ENCODE measurements at regions not wholly inside any gene's neighbourhood (a gene's known extent, or its start where the extent isn't known, plus 50 kb on each side); places are given as distances from the start of the nearest gene placed in this dataset.

DNA sequence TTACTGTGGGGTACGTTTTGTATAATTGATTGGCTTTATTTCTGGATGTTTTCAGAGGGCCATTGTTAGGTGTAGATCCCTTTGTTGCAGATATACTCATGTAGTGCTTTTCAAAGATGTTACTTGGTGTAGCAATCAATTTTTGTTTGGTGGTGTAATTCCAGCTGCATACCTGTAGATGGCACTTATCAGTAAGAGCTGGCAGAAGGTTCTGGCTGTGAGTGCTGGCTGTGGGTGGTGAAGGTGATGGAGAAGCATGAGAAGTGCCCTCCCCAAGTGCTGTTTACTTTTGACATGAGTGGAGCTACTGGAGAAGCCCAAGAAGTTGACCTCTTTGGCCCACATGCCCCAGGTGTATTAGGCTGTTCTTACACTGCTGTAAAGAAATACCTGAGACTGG lies 1074.9 kb downstream of the FAM181B start:
- no peak overlapping the region for H3K14ac ChIP-seq (ENCODE audit: insufficient read depth, low read length)
- H3K23me2 ChIP-seq (ENCODE audit: insufficient read length, low read depth, low read length, poor library complexity, severe bottlenecking) = no peaks in the 10 kb centered on the region
- WGBS (ENCODE audit: extremely low coverage, insufficient read length, low lambda C conversion rate) = no CpG with 5 or more reads among the region's 1 CpG
- H3K23ac ChIP-seq (ENCODE audit: insufficient read length, low read depth, low read length) = no peak overlapping the region
- H3K79me2 ChIP-seq (ENCODE audit: insufficient read depth, low read length) = no peaks in the 10 kb centered on the region
- H2BK15ac ChIP-seq (ENCODE audit: low read depth, low read length) = no peak overlapping the region
- no peak overlapping the region for H2BK20ac ChIP-seq (ENCODE audit: low read depth, low read length, poor library complexity, severe bottlenecking)
- H2AK5ac ChIP-seq (ENCODE audit: insufficient read length, low read length) = no peak overlapping the region
- H2AFZ ChIP-seq (ENCODE audit: low read length) = no peak overlapping the region
- H3K4ac ChIP-seq (ENCODE audit: low read depth, low read length) = no peak overlapping the region
- no peak overlapping the region for H3K9ac ChIP-seq (ENCODE audit: extremely low read depth, insufficient read length, low read length)
- H2BK120ac ChIP-seq (ENCODE audit: low read depth, low read length, poor library complexity, severe bottlenecking) = no peak overlapping the region
- Mint-ChIP-seq H3K27me3 (ENCODE audit: low read depth) (peaks cover 10% of the 10 kb centered on the region), H3K9me3 (peaks cover 13% of the 10 kb centered on the region in 2 experiments), H3K4me3 (no peak overlapping the region), H3K4me1 (no peaks in the 10 kb centered on the region), H3K27ac (no peak overlapping the region), H3K36me3 (ENCODE audit: insufficient read depth in 1 of 3, low read depth in 3 of 3) (peaks cover 0 to 10% (median 0%) of the 10 kb centered on the region in 3 experiments; a peak in 1 of 7 replicates)
- H3K18ac ChIP-seq (ENCODE audit: insufficient read length, low read depth, low read length) = no peak overlapping the region
- H3K4me1 ChIP-seq (ENCODE audit: insufficient read depth, low read length) = no peaks in the 10 kb centered on the region
- no peak overlapping the region for H3K27ac ChIP-seq (ENCODE audit: insufficient read length, low read depth, low read length)
- TF ChIP-seq, protein P1, sequence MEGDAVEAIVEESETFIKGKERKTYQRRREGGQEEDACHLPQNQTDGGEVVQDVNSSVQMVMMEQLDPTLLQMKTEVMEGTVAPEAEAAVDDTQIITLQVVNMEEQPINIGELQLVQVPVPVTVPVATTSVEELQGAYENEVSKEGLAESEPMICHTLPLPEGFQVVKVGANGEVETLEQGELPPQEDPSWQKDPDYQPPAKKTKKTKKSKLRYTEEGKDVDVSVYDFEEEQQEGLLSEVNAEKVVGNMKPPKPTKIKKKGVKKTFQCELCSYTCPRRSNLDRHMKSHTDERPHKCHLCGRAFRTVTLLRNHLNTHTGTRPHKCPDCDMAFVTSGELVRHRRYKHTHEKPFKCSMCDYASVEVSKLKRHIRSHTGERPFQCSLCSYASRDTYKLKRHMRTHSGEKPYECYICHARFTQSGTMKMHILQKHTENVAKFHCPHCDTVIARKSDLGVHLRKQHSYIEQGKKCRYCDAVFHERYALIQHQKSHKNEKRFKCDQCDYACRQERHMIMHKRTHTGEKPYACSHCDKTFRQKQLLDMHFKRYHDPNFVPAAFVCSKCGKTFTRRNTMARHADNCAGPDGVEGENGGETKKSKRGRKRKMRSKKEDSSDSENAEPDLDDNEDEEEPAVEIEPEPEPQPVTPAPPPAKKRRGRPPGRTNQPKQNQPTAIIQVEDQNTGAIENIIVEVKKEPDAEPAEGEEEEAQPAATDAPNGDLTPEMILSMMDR (conservative IDR thresholded peaks at IDR 0.05) = peak; percentile 66
- no peaks in the 10 kb centered on the region for H3K9me3 ChIP-seq (ENCODE audit: control insufficient read depth, low read depth, low read length)
- H4K8ac ChIP-seq (replicated peaks; ENCODE audit: insufficient read length, low read depth, low read length) = no peak overlapping the region
- no peak overlapping the region for H3K4me2 ChIP-seq (ENCODE audit: insufficient read depth, insufficient read length, low read length)
- H4K5ac ChIP-seq (ENCODE audit: insufficient read length, low read depth, low read length) = no peak overlapping the region
- peak; percentile 42 for DNase-seq
- no peaks in the 10 kb centered on the region for H4K20me1 ChIP-seq (ENCODE audit: control insufficient read depth, insufficient read depth, insufficient read length)
- no peak overlapping the region for H4K91ac ChIP-seq (ENCODE audit: insufficient read length, low read depth, low read length)
- no peak overlapping the region for H3T11ph ChIP-seq (ENCODE audit: low read length)
- H3K79me1 ChIP-seq (ENCODE audit: insufficient read depth, low read depth, low read length, poor library complexity, severe bottlenecking) = no peaks in the 10 kb centered on the region
- H2BK5ac ChIP-seq (ENCODE audit: insufficient read length, low read length) = no peak overlapping the region
- no peak overlapping the region for H3K56ac ChIP-seq (ENCODE audit: insufficient read length, low read depth, low read length)
- no peaks in the 10 kb centered on the region for H3K27me3 ChIP-seq (ENCODE audit: insufficient read depth, low read length)
- no peak overlapping the region for H2BK12ac ChIP-seq (ENCODE audit: insufficient read length, low read depth, low read length)

Measured in H9 (cell line).